Activated CD8-positive, alpha-beta T cell treated with anti-CD3 and anti-CD28 coated beads for 36 hours (primary cell): ENCODE measurements at regions not wholly inside any gene's neighbourhood (a gene's known extent, or its start where the extent isn't known, plus 50 kb on each side); places are given as distances from the start of the nearest gene placed in this dataset. TPM values are rescaled to one million over a fixed set of nuclear protein-coding genes. Genes with fewer than 3 reads are reported as not detected.

ENCODE experiments used
- ATAC-seq: fragments of 200-7000 bp; cut with Tn5 transposase; one replicate; pipeline ENCODE4 v1.10.0; 2021; ENCODE audit warnings: mild to moderate bottlenecking, moderate library complexity
- CTCF ChIA-PET: fragments of 350-600 bp; sonication (Branson Sonifier 250); formaldehyde crosslinking; loops from one replicate; lab custom pipeline; 2021; ENCODE audit warnings: antibody characterized with exemption; lab: Charles Lee
- POLR2A ChIA-PET: fragments of 350-600 bp; sonication (Branson Sonifier 250); formaldehyde crosslinking; loops from one replicate; lab custom pipeline; 2021; ENCODE audit warnings: antibody characterized with exemption; lab: Charles Lee
- DNase-seq: peaks from one replicate; pipeline ENCODE4 v3.0.0-alpha.2; 2020
- H3K27ac Mint-ChIP-seq: one replicate; pipeline ENCODE4 v1.8.0; 2021; ENCODE audit warnings: mild to moderate bottlenecking, mixed read lengths
- H3K27me3 Mint-ChIP-seq: one replicate; pipeline ENCODE4 v1.8.0; 2021; ENCODE audit warnings: mixed read lengths
- H3K36me3 Mint-ChIP-seq: one replicate; pipeline ENCODE4 v1.8.0; 2021; ENCODE audit warnings: low read depth, mixed read lengths
- H3K4me1 Mint-ChIP-seq: one replicate; pipeline ENCODE4 v1.8.0; 2021; ENCODE audit warnings: low read depth, mixed read lengths
- H3K4me3 Mint-ChIP-seq: one replicate; pipeline ENCODE4 v1.8.0; 2021; ENCODE audit warnings: mild to moderate bottlenecking, moderate library complexity, mixed read lengths
- H3K9me3 Mint-ChIP-seq: one replicate; pipeline ENCODE4 v1.8.0; 2021; ENCODE audit warnings: mixed read lengths
- intact Hi-C: fragments of 100-400 bp; cut with micrococcal nuclease; formaldehyde crosslinking; loops from one replicate; pipeline ENCODE4 v1.10.0; 2022
- microRNA-seq: library from miRNA; unstranded; fragments of <30 nt; microRNA quantifications from one replicate; pipeline ENCODE4 v1.2.0, GENCODE V29; 2022; ENCODE audit warnings: borderline microRNAs expressed, borderline replicate concordance
- TF ChIP-seq, protein P1 (sequence below): fragments of 200-600 bp; IDR thresholded peaks from one replicate; pipeline ENCODE4 v1.8.0; 2022; ENCODE audit warnings: antibody characterized with exemption, mild to moderate bottlenecking

DNA sequence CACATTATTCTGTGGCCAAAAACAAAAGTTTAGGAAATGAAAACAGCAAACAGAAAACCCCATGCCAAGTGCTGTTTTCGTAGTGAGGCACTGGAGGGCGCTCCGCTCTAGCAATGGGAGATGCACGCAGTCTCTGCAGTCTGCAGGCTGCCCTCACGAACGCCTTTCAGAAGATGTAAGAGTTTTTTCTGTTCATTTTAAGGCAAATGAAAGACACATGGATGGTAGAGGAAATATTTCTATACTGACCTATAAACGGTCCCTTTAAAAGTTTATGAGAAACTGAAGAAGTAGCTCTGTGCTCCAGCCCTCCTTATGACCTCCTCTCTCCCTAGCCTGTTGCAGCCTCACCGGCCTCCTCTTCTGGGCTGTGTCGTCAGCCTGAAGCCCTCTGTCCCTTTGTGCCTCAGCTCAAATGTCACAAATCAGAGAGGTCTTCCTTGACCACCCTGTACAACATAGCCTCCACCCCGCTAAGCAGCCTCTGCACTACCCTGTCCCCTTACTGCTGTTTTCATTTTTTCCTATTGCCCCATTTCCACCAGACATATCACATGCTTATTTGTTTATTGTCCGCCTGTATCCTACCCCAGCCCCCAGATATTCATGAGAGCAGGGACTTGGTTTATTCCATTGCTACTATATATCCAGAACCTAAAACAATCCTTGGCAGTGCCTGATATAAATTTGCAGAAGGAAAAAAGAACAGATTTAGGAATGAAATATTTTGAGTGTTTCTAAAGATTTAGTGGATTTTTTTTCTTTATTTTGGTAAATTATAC lies 116.4 kb downstream of the TM9SF2 start:
- Mint-ChIP-seq H3K27me3 (no peaks in the 10 kb centered on the region), H3K4me3 (no peak overlapping the region), H3K4me1 (peaks cover 21% of the 10 kb centered on the region), H3K36me3 (no peaks in the 10 kb centered on the region), H3K27ac (no peak overlapping the region), H3K9me3 (no peaks in the 10 kb centered on the region)
- ChIA-PET POLR2A (no interaction called here), CTCF (interaction anchor here (0.9 to 1.2 kb wide), 2 partner anchors 10 to 16 kb away, joined by 4 to 6 read pairs; no protein-coding TSS in a partner anchor)
- peak; percentile 48 for DNase-seq
- intact Hi-C loops, result no loop called here
- peak; percentile 60 for ATAC-seq
- TF ChIP-seq, protein P1, sequence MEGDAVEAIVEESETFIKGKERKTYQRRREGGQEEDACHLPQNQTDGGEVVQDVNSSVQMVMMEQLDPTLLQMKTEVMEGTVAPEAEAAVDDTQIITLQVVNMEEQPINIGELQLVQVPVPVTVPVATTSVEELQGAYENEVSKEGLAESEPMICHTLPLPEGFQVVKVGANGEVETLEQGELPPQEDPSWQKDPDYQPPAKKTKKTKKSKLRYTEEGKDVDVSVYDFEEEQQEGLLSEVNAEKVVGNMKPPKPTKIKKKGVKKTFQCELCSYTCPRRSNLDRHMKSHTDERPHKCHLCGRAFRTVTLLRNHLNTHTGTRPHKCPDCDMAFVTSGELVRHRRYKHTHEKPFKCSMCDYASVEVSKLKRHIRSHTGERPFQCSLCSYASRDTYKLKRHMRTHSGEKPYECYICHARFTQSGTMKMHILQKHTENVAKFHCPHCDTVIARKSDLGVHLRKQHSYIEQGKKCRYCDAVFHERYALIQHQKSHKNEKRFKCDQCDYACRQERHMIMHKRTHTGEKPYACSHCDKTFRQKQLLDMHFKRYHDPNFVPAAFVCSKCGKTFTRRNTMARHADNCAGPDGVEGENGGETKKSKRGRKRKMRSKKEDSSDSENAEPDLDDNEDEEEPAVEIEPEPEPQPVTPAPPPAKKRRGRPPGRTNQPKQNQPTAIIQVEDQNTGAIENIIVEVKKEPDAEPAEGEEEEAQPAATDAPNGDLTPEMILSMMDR, result peak; percentile 59

- Mint-ChIP-seq H3K4me3 (no peak overlapping the region), H3K27ac (no peak overlapping the region), H3K4me1 (peaks cover 36% of the 10 kb centered on the region), H3K36me3 (no peaks in the 10 kb centered on the region), H3K9me3 (no peaks in the 10 kb centered on the region), H3K27me3 (no peaks in the 10 kb centered on the region)
- TF ChIP-seq, protein P1, result no peak
- ATAC-seq, result peak; percentile 83
- intact Hi-C loops, result no loop called here
- CTCF ChIA-PET, result interaction anchor here (0.9 to 2.3 kb wide), 3 partner anchors 8 to 178 kb away, joined by 3 to 12 read pairs (median 4); partner anchors contain the start of gene CLYBL
- peak; percentile 23 for DNase-seq
- POLR2A ChIA-PET, result no interaction called here
Observed at GRCh38 chr13:99614465-99614885, 113.2 kb downstream of the TM9SF2 start.

Small RNA genes in the stretch of these regions (microRNA-seq; reads per million reads assigned to microRNA genes)
- not detected for gene MIR4306
